Activated CD4-positive, alpha-beta T cell treated with anti-CD3 and anti-CD28 coated beads for 36 hours (primary cell): ENCODE measurements at regions not wholly inside any gene's neighbourhood (a gene's known extent, or its start where the extent isn't known, plus 50 kb on each side); places are given as distances from the start of the nearest gene placed in this dataset.
A peak's percentile ranks its signal among the peaks of the same experiment; 100 is the strongest.

ENCODE experiments used
- ATAC-seq: fragments of 200-7000 bp; cut with Tn5 transposase; one replicate; pipeline ENCODE4 v1.10.0; 2021; ENCODE audit warnings: mild to moderate bottlenecking, moderate library complexity
- CTCF ChIA-PET: fragments of 350-600 bp; sonication (Branson Sonifier 250); formaldehyde crosslinking; loops from one replicate; lab custom pipeline; 2021; ENCODE audit warnings: antibody characterized with exemption; lab: Charles Lee
- POLR2A ChIA-PET: fragments of 350-600 bp; sonication (Branson Sonifier 250); formaldehyde crosslinking; loops from one replicate; lab custom pipeline; 2021; ENCODE audit warnings: antibody characterized with exemption, inconsistent platforms; lab: Charles Lee
- DNase-seq: peaks from one replicate; pipeline ENCODE4 v3.0.0-alpha.2; 2020
- H3K27ac Mint-ChIP-seq: one replicate; pipeline ENCODE4 v1.8.0; 2021; ENCODE audit warnings: mixed read lengths
- H3K27me3 Mint-ChIP-seq: one replicate; pipeline ENCODE4 v1.8.0; 2021; ENCODE audit warnings: mixed read lengths
- H3K36me3 Mint-ChIP-seq: one replicate; pipeline ENCODE4 v1.8.0; 2021; ENCODE audit warnings: low read depth, mixed read lengths
- H3K4me1 Mint-ChIP-seq: one replicate; pipeline ENCODE4 v1.8.0; 2021; ENCODE audit warnings: mixed read lengths
- H3K4me3 Mint-ChIP-seq: one replicate; pipeline ENCODE4 v1.8.0; 2021; ENCODE audit warnings: mild to moderate bottlenecking, moderate library complexity, mixed read lengths
- H3K9me3 Mint-ChIP-seq: one replicate; pipeline ENCODE4 v1.8.0; 2021; ENCODE audit warnings: low read depth, mixed read lengths
- intact Hi-C, 2 experiments: fragments of 100-400 bp; cut with DNase I in 1 of 2; cut with micrococcal nuclease in 1 of 2; formaldehyde crosslinking; loops; one replicate each; pipeline versions ENCODE4 v1.14.2 to v1.15.1; 2022 to 2024; cut with DNase I, micrococcal nuclease

- no peaks in the 10 kb centered on the region for H3K27me3 Mint-ChIP-seq
- peak; percentile 20 for ATAC-seq
- H3K36me3 Mint-ChIP-seq: peaks cover 14% of the 10 kb centered on the region
- no peak for DNase-seq
- peak overlapping the region; percentile 99 for H3K27ac Mint-ChIP-seq
- ChIA-PET CTCF (interaction anchor here (0.6 to 2.6 kb wide), 13 partner anchors 10 to 192 kb away, joined by 3 to 16 read pairs (median 4); no protein-coding TSS in a partner anchor), POLR2A (interaction anchor here (0.7 to 1.9 kb wide), 11 partner anchors 8 to 189 kb away, joined by 3 to 15 read pairs (median 4); partner anchors contain the start of gene ARL4C)
- peaks cover 66% of the 10 kb centered on the region for H3K4me1 Mint-ChIP-seq
- H3K4me3 Mint-ChIP-seq: peak overlapping the region; percentile 42
- peaks cover 9% of the 10 kb centered on the region for H3K9me3 Mint-ChIP-seq
- intact Hi-C loops: loop anchor here (1.0 to 5.0 kb wide), 7 partner anchors 15 to 183 kb away; no protein-coding TSS in a partner anchor
These were observed 188.6 kb downstream of the ARL4C start for GRCh38 chr2:234308073-234308812.

GRCh38 chr2:234307322-234307961 is 189.4 kb downstream of the ARL4C start:
- H3K4me3 Mint-ChIP-seq: no peak overlapping the region
- CTCF ChIA-PET: interaction anchor here (0.6 to 2.6 kb wide), 9 partner anchors 9 to 193 kb away, joined by 3 to 10 read pairs (median 5); no protein-coding TSS in a partner anchor
- ATAC-seq (no peak), DNase-seq (no peak)
- H3K4me1 Mint-ChIP-seq: peaks cover 71% of the 10 kb centered on the region
- intact Hi-C loops: loop anchor here in 1 of 2 experiments (5.0 kb wide), 1 partner anchor 65 kb away; no protein-coding TSS in a partner anchor
- H3K27me3 Mint-ChIP-seq: no peaks in the 10 kb centered on the region
- peak overlapping the region; percentile 99 for H3K27ac Mint-ChIP-seq
- peaks cover 14% of the 10 kb centered on the region for H3K36me3 Mint-ChIP-seq
- H3K9me3 Mint-ChIP-seq: peaks cover 9% of the 10 kb centered on the region
- POLR2A ChIA-PET: interaction anchor here (1.7 to 1.9 kb wide), 2 partner anchors 17 to 22 kb away, joined by 3 to 14 read pairs; no protein-coding TSS in a partner anchor

- Mint-ChIP-seq H3K4me3 (no peak overlapping the region), H3K4me1 (peaks cover 78% of the 10 kb centered on the region), H3K27me3 (no peaks in the 10 kb centered on the region), H3K36me3 (peaks cover 14% of the 10 kb centered on the region), H3K9me3 (peaks cover 9% of the 10 kb centered on the region), H3K27ac (peak overlapping the region; percentile 10)
- ATAC-seq: peak; percentile 3
- peak; percentile 68 for DNase-seq
- intact Hi-C loops: loop anchor here in 1 of 2 experiments (5.0 kb wide), 1 partner anchor 66 kb away; no protein-coding TSS in a partner anchor
- POLR2A ChIA-PET: no interaction called here
- CTCF ChIA-PET: interaction anchor here (0.8 to 1.7 kb wide), 3 partner anchors 8 to 16 kb away, joined by 5 to 7 read pairs (median 5); no protein-coding TSS in a partner anchor
These were observed 190.3 kb downstream of the ARL4C start for GRCh38 chr2:234306426-234307173.

- intact Hi-C loops: loop anchor here in 1 of 2 experiments (5.0 kb wide), 1 partner anchor 66 kb away; no protein-coding TSS in a partner anchor
- ChIA-PET CTCF (no interaction called here), POLR2A (interaction anchor here (0.7 kb wide), 1 partner anchor 186 kb away, joined by 3 read pairs; no protein-coding TSS in a partner anchor)
- DNase-seq (no peak), ATAC-seq (no peak)
- H3K27me3 Mint-ChIP-seq: no peaks in the 10 kb centered on the region
- peak overlapping the region; percentile 10 for H3K27ac Mint-ChIP-seq
- H3K4me1 Mint-ChIP-seq: peaks cover 83% of the 10 kb centered on the region
- H3K36me3 Mint-ChIP-seq: peaks cover 14% of the 10 kb centered on the region
- H3K4me3 Mint-ChIP-seq: no peak overlapping the region
- H3K9me3 Mint-ChIP-seq: peaks cover 9% of the 10 kb centered on the region
These were observed 191.0 kb downstream of the ARL4C start for GRCh38 chr2:234305846-234306245.

GRCh38 chr2:234304950-234305349 is 191.9 kb downstream of the ARL4C start:
- ATAC-seq: no peak
- no peaks in the 10 kb centered on the region for H3K27me3 Mint-ChIP-seq
- ChIA-PET POLR2A (no interaction called here), CTCF (no interaction called here)
- H3K9me3 Mint-ChIP-seq: peaks cover 9% of the 10 kb centered on the region
- H3K36me3 Mint-ChIP-seq: peaks cover 12% of the 10 kb centered on the region
- no peak for DNase-seq
- no peak overlapping the region for H3K4me3 Mint-ChIP-seq
- H3K4me1 Mint-ChIP-seq: peaks cover 82% of the 10 kb centered on the region
- intact Hi-C loops: loop anchor here in 1 of 2 experiments (5.0 kb wide), 1 partner anchor 67 kb away; no protein-coding TSS in a partner anchor
- no peak overlapping the region for H3K27ac Mint-ChIP-seq

- Mint-ChIP-seq H3K4me1 (peaks cover 74% of the 10 kb centered on the region), H3K4me3 (no peak overlapping the region), H3K9me3 (peaks cover 6% of the 10 kb centered on the region), H3K27ac (no peak overlapping the region), H3K27me3 (no peaks in the 10 kb centered on the region), H3K36me3 (peaks cover 10% of the 10 kb centered on the region)
- POLR2A ChIA-PET: no interaction called here
- ATAC-seq: no peak
- CTCF ChIA-PET: interaction anchor here (1.5 kb wide), 1 partner anchor 10 kb away, joined by 5 read pairs; no protein-coding TSS in a partner anchor
- intact Hi-C loops: no loop called here
- DNase-seq: no peak
These were observed 194.3 kb downstream of the ARL4C start for GRCh38 chr2:234302664-234302991.

GRCh38 chr2:234300932-234301823 is 195.7 kb downstream of the ARL4C start:
- peak overlapping the region; percentile 3 for H3K4me3 Mint-ChIP-seq
- intact Hi-C loops: no loop called here
- ATAC-seq (no peak), DNase-seq (no peak)
- ChIA-PET CTCF (interaction anchor here (0.7 to 4.2 kb wide), 3 partner anchors 9 to 614 kb away, joined by 3 to 14 read pairs (median 5); no protein-coding TSS in a partner anchor), POLR2A (interaction anchor here (1.1 kb wide), 1 partner anchor 8 kb away, joined by 5 read pairs; no protein-coding TSS in a partner anchor)
- H3K27me3 Mint-ChIP-seq: no peaks in the 10 kb centered on the region
- H3K36me3 Mint-ChIP-seq: peaks cover 3% of the 10 kb centered on the region
- peaks cover 76% of the 10 kb centered on the region for H3K4me1 Mint-ChIP-seq
- H3K9me3 Mint-ChIP-seq: no peaks in the 10 kb centered on the region
- peak overlapping the region; percentile 37 for H3K27ac Mint-ChIP-seq

- Mint-ChIP-seq H3K36me3 (peaks cover 3% of the 10 kb centered on the region), H3K27ac (peak overlapping the region; percentile 15), H3K9me3 (no peaks in the 10 kb centered on the region), H3K4me3 (no peak overlapping the region), H3K27me3 (no peaks in the 10 kb centered on the region), H3K4me1 (peaks cover 76% of the 10 kb centered on the region)
- no peak for ATAC-seq
- POLR2A ChIA-PET: interaction anchor here (1.1 kb wide), 1 partner anchor 8 kb away, joined by 5 read pairs; no protein-coding TSS in a partner anchor
- DNase-seq: no peak
- CTCF ChIA-PET: interaction anchor here (0.9 to 4.2 kb wide), 2 partner anchors 11 to 165 kb away, joined by 3 to 14 read pairs; no protein-coding TSS in a partner anchor
- intact Hi-C loops: no loop called here
These were observed 196.4 kb downstream of the ARL4C start for GRCh38 chr2:234300391-234300925.

- intact Hi-C loops: loop anchor here in 1 of 2 experiments (10.0 kb wide), 3 partner anchors 444 to 1214 kb away; partner anchors contain the start of gene HJURP
These were observed 198.0 kb downstream of the ARL4C start for GRCh38 chr2:234298918-234299317.

More at GRCh38 chr2:234298918-234299317, 198.0 kb downstream of the ARL4C start:
- H3K4me1 Mint-ChIP-seq: peaks cover 80% of the 10 kb centered on the region
- ChIA-PET POLR2A (interaction anchor here (0.5 to 0.6 kb wide), 2 partner anchors 148 to 926 kb away, joined by 3 read pairs; no protein-coding TSS in a partner anchor), CTCF (interaction anchor here (0.7 to 4.2 kb wide), 3 partner anchors 9 to 127 kb away, joined by 3 to 14 read pairs (median 7); no protein-coding TSS in a partner anchor)
- H3K36me3 Mint-ChIP-seq: peaks cover 3% of the 10 kb centered on the region
- no peaks in the 10 kb centered on the region for H3K9me3 Mint-ChIP-seq
- H3K4me3 Mint-ChIP-seq: no peak overlapping the region
- DNase-seq (no peak), ATAC-seq (no peak)
- H3K27ac Mint-ChIP-seq: no peak overlapping the region
- H3K27me3 Mint-ChIP-seq: no peaks in the 10 kb centered on the region
